HG02884 (cell line): ENCODE measurements at regions not wholly inside any gene's neighbourhood (a gene's known extent, or its start where the extent isn't known, plus 50 kb on each side); places are given as distances from the start of the nearest gene placed in this dataset.
A peak's percentile ranks its signal among the peaks of the same experiment; 100 is the strongest.

Experiments
- ATAC-seq: cut with Tn5 transposase; IDR thresholded peaks from one replicate; pipeline ENCODE4 v1.9.1; 2021; ENCODE audit warnings: mild to moderate bottlenecking, moderate library complexity; ENCODE audit not compliant: unreplicated experiment

- ATAC-seq, result peak; percentile 93
Measured at GRCh38 chr2:40507432-40507831, 55.5 kb upstream of the SLC8A1 start.

DNA sequence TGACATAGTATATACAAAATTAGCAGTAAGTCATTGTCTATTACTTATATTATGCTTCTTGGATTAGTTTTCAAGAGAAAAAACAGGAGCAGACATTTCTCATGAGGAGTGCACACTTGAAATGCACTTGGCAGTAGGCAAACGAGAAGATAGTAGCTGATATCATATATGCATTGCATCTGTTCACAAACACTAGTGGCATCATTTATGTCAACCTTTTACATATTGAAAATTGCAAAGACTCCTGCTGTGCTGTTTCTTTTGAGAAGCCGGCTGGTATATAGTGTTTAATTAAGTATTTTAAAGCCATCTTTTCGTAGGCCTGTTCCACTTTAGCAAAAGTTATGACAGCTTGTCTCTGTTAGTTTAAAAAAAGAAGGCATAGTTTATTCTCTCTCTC, 58.4 kb upstream of the SLC8A1 start:
- no peak for ATAC-seq

GRCh38 chr2:40511661-40512213, 59.8 kb upstream of the SLC8A1 start:
- no peak for ATAC-seq

DNA sequence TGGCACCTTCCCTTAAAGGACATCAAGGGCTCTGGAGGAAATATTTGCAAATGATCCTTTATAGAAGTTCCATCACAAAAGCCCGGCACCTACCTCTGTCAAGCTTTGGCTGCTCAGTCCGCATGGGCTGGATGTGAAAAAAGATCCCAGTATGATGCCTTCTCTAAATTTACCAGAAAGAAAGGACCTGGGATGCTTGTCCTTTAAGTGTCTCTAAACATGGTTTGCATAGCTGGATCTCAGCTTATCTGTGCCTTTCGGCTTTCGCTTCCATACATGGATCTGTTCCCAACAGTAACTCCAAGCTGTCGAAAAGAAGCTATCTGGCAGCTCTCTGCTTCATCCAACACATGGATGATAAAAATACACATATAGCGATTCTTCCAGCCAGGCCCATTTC, 60.4 kb upstream of the SLC8A1 start:
- no peak for ATAC-seq

- no peak for ATAC-seq
Measured at GRCh38 chr2:40513201-40513600, 61.3 kb upstream of the SLC8A1 start.

DNA sequence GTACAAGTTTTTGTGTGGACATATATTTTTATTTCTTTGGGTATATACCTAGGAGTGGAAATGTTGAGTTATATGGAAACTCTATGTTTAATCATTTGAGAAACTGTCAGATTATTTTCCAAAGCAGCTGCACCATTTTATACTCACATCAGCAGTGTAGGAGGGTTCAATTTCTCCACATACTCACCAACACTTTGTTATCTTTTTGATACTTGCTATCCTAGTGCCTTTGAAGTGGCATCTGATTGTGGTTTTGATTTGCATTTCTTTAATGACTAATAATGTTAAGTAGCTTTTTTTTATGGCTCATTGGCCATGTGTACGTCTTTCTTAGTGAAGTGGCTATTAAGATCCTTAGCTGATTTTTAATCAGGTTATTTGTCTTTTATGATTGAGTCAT, 64.7 kb upstream of the SLC8A1 start:
- ATAC-seq, result no peak

GRCh38 chr2:40528564-40528963, 76.7 kb upstream of the SLC8A1 start:
- ATAC-seq, result no peak

DNA sequence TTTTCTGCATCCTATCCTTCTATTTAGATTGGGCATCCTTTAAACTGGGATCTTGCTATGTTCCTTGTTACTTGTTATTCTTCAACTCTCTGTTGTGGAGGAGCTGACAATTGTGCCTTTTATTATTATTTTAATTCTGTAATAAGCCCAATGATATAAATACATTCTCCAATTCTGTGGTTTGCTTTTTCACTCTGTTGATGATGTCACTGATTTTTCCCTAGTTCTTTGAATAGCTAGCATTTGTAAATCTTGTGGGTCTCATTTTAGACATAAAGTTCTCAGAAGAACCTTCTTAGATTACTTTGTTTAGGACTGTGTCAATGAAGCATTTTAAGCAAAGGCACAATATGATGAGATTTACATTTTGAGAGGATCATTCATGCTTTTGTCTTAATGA, 79.5 kb upstream of the SLC8A1 start:
- no peak for ATAC-seq

- ATAC-seq, result no peak
Measured at GRCh38 chr2:40534528-40534927, 82.6 kb upstream of the SLC8A1 start.

- no peak for ATAC-seq
Measured at GRCh38 chr2:40535972-40536371, 84.1 kb upstream of the SLC8A1 start.

- ATAC-seq, result no peak
Measured at GRCh38 chr2:40540026-40540425, 88.1 kb upstream of the SLC8A1 start.

DNA sequence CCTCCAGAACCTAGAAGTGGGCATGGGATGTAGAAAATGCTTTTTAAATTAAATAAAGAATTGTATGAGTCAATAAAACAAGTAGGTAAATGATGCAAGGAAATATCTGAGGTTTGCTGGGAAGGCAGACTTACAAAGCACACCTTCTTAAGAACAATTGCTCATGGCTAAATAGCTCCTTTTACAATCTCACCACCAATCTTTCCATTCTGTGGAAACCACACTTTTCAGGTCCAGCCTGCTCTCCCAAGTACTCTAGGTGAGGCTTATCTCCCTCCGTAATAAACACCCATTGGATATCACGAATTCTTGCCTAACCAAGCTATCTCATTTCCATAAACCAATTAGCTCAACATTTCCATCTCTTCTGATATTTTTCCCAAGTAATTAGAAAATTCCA, 91.5 kb upstream of the SLC8A1 start:
- ATAC-seq, result no peak

GRCh38 chr2:40544072-40544471, 92.2 kb upstream of the SLC8A1 start:
- ATAC-seq, result no peak

- ATAC-seq, result no peak
Measured at GRCh38 chr2:40545645-40546044, 93.8 kb upstream of the SLC8A1 start.

DNA sequence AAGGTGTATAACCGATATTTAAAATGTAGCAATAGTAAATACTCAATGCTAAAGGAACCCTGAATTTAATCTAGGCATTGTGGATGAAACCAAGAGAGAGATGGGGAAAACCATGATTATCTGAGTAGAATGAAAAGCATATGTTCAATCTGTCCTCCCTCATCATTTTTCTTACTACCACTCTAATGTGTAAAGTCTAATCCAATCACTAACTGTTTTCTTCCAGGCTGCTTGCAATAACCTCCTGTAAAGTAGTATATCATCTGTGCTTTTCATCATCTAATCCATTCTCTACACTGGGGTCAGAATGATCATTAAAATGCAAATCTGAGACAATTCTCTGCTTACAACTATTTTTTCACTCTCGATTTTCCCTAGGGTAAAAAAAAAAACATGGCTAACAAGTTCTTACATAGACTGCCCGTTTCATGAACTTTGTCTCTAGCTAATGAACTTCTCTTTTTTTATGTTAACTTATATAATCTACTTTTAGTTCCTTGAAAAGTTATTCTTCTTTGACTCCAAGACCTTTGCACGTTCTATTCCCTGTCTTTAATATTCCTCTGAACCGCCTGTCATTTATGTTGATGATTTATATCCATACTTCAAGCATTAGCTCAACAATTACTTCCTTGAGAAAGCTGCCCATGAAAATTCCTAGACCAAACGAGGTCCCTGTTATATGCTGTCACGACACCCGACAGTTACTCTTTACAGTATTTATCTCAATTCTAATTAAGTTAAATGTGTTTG, 94.7 kb upstream of the SLC8A1 start:
- ATAC-seq, result no peak

GRCh38 chr2:40548521-40548920, 96.6 kb upstream of the SLC8A1 start:
- ATAC-seq, result no peak

DNA sequence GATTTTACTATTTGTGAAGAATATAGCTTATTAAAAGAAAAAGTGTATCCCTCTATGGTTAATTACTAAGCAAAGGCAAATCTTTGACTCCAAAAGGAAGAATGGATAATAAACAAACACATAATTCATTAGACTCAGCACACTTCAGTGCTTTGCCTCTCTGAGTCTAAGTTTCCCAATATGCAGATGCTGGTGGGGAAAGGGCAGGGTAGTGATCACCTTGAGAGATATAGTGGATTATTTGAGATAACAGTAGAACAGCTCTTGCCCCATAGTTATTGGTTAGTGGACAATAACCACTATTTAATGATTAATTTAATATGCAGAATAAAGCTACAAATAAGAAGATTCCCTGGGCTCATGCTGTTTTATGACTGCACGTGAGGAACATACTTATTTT, 98.2 kb upstream of the SLC8A1 start:
- no peak for ATAC-seq

DNA sequence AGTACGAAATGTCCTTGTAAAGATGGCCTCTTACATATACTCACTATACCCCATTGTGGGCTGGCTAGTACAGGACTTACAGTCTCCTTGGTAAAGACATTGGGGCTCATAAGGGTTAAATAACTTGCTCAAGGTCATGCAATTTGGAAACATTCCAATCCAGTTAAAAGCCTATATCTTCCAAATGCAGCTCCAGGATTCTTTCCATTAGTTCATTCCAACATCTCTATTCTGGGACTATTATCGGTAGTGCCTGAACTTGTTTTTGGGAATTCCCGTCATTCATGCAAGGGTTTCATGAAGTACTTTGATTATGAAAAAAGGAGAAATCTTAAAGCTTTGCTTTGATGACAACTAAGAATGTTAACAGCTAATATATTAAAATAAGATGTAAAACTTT, 99.2 kb upstream of the SLC8A1 start:
- ATAC-seq, result no peak

DNA sequence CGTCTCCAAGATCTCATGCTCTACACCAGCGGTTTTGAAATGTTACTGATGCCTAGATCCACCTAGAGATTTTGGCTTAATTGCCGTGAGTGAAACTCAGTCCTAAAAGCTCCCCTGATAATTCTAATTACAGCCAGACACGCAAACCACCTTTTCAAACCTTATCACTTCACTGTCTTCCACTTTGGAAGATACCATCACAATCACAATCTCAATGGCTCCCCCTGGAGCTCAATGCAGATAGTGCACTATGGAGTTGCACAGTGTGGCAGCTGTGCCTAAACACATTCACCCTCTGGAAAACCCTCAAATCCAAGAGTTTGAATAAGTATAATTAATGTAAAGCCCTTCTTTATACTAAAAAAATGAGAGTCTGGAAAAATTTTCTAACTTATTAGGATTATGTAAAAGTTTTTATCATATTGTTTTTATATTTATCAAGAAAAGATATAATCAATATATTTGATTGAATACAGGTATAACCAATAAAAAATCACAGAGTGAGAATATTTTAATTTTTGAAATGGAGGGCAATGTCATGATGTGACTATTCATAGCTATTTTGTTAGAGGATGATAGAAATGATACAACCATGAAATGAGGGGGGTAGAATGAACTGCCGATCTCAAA, 102.9 kb upstream of the SLC8A1 start:
- peak; percentile 98 for ATAC-seq

GRCh38 chr2:40556293-40556692, 104.4 kb upstream of the SLC8A1 start:
- no peak for ATAC-seq

GRCh38 chr2:40556739-40557138, 104.8 kb upstream of the SLC8A1 start:
- ATAC-seq, result no peak

DNA sequence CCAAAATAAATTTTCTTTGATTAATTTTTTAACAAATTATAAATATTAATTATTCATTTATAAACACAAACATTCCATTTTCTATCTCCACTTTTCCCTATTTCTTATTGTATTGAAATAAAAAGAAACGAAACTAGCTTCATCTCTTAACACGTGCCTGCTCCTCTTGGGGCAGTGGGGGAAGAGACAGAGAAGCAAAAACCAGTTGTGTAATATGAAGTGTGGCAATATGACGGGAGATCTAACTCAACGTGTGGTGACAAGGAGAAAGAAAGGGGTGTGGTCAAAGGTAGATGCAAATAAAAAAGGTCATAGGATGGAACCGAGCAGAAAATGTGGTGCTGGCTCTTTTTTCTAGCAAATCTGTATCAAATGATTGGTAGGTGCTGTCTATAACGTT, 106.9 kb upstream of the SLC8A1 start:
- ATAC-seq, result no peak
